HEK293T (cell line): ENCODE measurements at regions not wholly inside any gene's neighbourhood (a gene's known extent, or its start where the extent isn't known, plus 50 kb on each side); places are given as distances from the start of the nearest gene placed in this dataset.
"Not testable (repeated sequence)": the region's sequence is repeated elsewhere in the genome, so short reads cannot be mapped to it uniquely, and the experiment has no call there.

Source experiments
- ARNT ChIP-seq: fragments of 450-650 bp; IDR thresholded peaks from 2 replicates; pipeline ENCODE4 v1.6.1; 2017; ENCODE audit warnings: mild to moderate bottlenecking
- BHLHE40 ChIP-seq: fragments of 450-650 bp; IDR thresholded peaks from 2 replicates; pipeline ENCODE4 v1.6.1; 2016; ENCODE audit warnings: mild to moderate bottlenecking, moderate library complexity, borderline replicate concordance
- CTBP1 ChIP-seq: fragments of 450-650 bp; IDR thresholded peaks from 2 replicates; pipeline ENCODE4 v1.6.1; 2016; ENCODE audit warnings: borderline replicate concordance
- ELF4 ChIP-seq: fragments of 450-650 bp; IDR thresholded peaks from 2 replicates; pipeline ENCODE4 v1.6.1; 2017; ENCODE audit warnings: antibody characterized with exemption
- FOXA1 ChIP-seq: fragments of 450-650 bp; IDR thresholded peaks from 2 replicates; pipeline ENCODE4 v1.6.1; 2016; ENCODE audit warnings: mild to moderate bottlenecking
- FOXM1 ChIP-seq: fragments of 450-650 bp; IDR thresholded peaks from 2 replicates; pipeline ENCODE4 v1.6.1; 2017; ENCODE audit warnings: mild to moderate bottlenecking, borderline replicate concordance
- HDGF ChIP-seq: fragments of 450-650 bp; IDR thresholded peaks from 2 replicates; pipeline ENCODE4 v1.6.1; 2017; ENCODE audit warnings: antibody characterized with exemption, borderline replicate concordance
- L3MBTL2 ChIP-seq: fragments of 450-650 bp; conservative IDR thresholded peaks from 2 replicates; pipeline ENCODE4 v1.6.1; 2016; ENCODE audit warnings: mild to moderate bottlenecking
- LEF1 ChIP-seq: fragments of 450-650 bp; IDR thresholded peaks from 2 replicates; pipeline ENCODE4 v1.6.1; 2017; ENCODE audit warnings: mild to moderate bottlenecking, borderline replicate concordance
- PKNOX1 ChIP-seq: fragments of 450-650 bp; IDR thresholded peaks from 2 replicates; pipeline ENCODE4 v1.6.1; 2016
- SP1 ChIP-seq: fragments of 450-650 bp; IDR thresholded peaks from 2 replicates; pipeline ENCODE4 v1.6.1; 2017
- SUZ12 ChIP-seq: fragments of 450-650 bp; IDR thresholded peaks from 2 replicates; pipeline ENCODE4 v1.6.1; 2016; ENCODE audit warnings: mild to moderate bottlenecking
- TARDBP ChIP-seq: fragments of 450-650 bp; IDR thresholded peaks from 2 replicates; pipeline ENCODE4 v1.6.1; 2016
- ZNF384 ChIP-seq: fragments of 450-650 bp; IDR thresholded peaks from 2 replicates; pipeline ENCODE4 v1.6.1; 2016

GRCh38 chr14:105730731-105731130 is 204.3 kb downstream of the TMEM121 start:
- TF ChIP-seq SP1, FOXM1, ZNF384, ARNT, HDGF, SUZ12, CTBP1, ELF4, BHLHE40, TARDBP, PKNOX1, FOXA1, LEF1, L3MBTL2: not testable (repeated sequence)
